NCI-H748 (cell line): ENCODE measurements at regions not wholly inside any gene's neighbourhood (a gene's known extent, or its start where the extent isn't known, plus 50 kb on each side); places are given as distances from the start of the nearest gene placed in this dataset.
A peak's percentile ranks its signal among the peaks of the same experiment; 100 is the strongest.

Experiments
- DNase-seq: peaks from one replicate; lab custom pipeline; 2025; ENCODE audit not compliant: unreplicated experiment; lab: John Stamatoyannopoulos, UW

- no peak for DNase-seq
These were observed 1793.8 kb upstream of the WWC1 start for GRCh38 chr5:166497496-166498104.

GRCh38 chr5:166499447-166500240 lies 1791.8 kb upstream of the WWC1 start:
- DNase-seq, result no peak

DNA sequence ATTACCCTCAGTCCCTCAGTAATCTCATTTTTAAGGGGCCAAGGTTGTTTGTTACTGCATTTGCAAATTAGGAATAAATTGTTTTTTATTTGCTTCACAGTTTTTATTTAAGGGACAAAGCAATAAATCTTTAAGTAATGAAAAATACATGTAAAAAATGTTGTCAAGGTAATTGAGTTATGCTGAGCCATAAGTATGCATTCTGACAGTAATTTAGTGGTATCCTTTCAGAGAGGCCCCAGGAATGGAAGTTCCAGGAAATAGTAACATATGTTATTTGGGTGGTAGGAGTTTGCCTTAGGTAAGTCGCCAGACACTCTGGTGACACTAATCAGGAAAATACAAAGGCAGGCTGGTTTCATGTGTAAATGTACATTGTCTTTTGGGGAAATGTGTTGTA lies 1787.9 kb upstream of the WWC1 start:
- DNase-seq, result no peak

GRCh38 chr5:166505067-166505466 lies 1786.4 kb upstream of the WWC1 start:
- DNase-seq, result peak; percentile 1

GRCh38 chr5:166505544-166505943 lies 1785.9 kb upstream of the WWC1 start:
- peak; percentile 24 for DNase-seq

- DNase-seq, result no peak
These were observed 1783.5 kb upstream of the WWC1 start for GRCh38 chr5:166507810-166508425.

DNA sequence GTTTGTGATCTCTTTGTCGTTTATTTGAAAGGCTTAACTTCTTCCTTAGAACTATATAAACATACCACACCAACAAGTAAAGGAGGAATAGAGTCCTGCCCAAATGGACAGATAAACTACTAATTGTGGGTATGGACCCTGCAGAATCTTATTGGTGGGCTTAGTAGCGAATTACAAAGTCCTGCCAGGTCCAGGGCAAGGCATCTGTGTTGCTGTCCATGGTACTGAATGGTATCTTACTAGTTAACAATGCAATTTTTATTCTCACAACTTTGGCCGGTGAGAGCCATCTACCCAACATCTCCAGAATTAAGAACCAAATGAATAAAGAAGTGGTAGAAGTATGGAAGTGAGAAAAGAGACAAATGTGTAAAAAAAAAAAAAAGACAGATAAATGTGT lies 1782.4 kb upstream of the WWC1 start:
- DNase-seq, result no peak

DNA sequence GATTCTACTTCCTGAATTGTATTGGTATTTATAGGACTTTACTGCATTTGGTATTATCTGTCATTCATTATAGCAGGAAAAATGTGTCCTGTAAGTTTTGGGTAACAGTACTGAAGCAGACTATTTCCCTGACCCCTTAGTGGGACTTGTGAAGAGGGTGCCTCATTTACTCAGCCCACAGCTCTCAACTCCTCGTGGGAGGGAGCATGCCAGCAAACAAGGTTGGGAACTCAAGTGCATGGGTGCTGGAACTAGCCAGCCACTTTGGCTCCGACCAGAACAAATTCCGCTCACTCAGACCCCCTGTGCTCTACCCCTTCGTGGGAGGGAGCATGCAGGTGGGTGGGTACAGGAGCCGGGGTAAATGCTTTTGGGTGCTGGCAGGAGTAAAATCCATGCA lies 1773.5 kb upstream of the WWC1 start:
- DNase-seq, result no peak

DNA sequence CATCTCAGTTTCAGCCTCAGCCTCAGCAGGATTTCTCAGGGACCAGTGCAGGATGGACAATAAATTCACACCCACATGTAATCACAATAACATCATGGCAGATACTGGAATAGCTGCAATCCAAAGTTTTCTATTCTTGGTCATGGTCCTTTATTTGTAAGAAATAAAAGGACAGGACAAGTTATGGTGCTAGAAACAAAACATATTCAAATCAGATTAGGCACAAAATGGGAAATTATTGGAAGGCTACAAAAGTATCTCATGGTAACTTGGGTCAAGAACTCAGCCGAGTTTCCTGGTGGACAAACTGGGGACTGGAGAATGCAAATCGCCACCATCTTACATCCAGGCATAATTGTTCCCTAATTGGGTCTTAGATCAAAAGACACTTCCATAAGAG lies 1768.2 kb upstream of the WWC1 start:
- no peak for DNase-seq

- no peak for DNase-seq
These were observed 1762.2 kb upstream of the WWC1 start for GRCh38 chr5:166529200-166529599.

DNA sequence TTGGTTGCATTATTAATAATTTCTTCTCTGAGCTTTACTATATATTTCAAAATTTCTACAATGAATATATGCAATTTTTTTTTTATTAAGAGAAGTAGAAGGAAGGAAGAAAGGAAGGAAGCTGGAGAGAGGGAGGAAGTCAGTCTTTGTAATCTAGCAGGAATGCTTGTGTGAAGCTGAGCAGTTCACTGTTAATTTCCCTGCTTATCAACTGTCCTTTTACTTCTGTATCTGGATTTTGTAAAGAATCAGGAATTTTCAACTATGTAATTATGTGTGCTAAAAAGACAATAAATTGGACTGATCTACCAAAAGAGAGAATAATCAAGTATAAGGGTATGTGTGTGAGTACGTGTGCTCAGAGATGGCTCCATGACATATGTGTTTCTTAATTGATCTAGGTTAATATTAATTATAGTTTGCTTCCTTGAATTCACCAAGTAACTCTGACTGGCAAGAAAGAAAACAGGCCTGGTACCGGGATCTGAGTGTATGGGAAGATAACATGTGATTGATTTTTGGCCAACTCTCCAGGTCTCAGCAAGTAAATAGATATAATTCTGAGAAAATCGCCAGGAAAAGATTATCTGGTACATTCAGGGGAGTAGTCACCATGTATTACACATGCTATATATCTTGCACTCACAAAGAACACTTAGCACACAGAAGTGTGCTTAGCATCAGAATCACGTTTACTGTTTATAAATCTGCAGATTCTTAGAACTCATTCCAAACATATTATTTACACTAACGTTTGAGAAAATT lies 1758.8 kb upstream of the WWC1 start:
- no peak for DNase-seq

DNA sequence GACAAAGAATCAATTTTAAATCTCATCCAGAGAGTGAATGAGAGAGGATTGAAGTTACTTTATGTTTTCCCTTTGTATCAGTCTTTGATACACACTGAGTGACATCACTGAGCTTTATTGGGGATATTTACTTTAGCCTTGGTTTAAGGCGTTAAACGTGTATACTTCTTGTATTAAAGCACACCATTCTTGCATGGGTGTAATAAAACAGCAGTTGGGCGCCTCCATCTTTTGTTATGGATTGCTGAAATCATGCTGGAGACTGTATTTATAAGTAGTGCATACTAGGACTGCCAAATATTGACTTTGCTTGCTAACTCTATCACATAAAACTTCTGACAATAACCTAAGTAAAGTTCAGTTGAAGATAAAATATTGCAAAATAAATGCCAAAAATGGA lies 1755.8 kb upstream of the WWC1 start:
- no peak for DNase-seq

DNA sequence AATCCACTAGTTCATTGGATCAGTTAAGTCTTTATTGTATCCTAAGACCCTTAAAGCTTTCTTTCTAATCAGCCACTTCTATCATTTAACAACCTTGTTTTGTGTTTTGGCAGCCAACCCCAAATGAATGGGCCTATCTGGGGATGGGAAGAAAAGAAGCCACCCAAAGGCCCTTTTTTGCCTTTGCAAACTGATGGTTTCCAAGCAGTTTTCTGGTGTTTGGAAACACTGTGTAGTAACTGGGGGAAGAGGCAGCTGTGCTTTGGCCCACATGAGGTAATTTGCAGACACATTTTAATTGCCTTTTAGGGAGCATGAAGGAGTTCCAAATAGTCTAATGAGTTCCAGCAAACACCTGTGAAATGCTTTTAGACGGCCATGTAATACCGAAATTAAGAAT lies 1751.3 kb upstream of the WWC1 start:
- no peak for DNase-seq

- no peak for DNase-seq
These were observed 1740.1 kb upstream of the WWC1 start for GRCh38 chr5:166551384-166551783.

- no peak for DNase-seq
These were observed 1737.7 kb upstream of the WWC1 start for GRCh38 chr5:166553778-166554177.

DNA sequence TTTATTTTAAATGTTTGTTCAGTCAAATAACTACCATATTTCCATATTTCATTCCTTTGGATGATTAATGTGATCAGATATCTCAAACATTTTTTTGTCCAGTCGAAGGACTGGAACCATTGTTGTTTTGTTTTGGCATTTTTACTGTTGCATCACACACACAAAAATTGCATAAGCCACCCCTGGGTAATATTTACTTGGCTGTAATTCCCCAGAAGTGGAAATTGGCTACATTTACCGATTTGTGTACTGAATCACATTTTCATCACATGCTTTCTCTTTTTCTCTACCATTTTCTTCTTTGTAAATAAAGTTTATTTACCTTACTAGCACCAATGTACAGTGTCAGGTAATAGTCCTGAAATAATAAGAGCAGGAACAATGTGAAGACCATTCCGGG lies 1729.7 kb upstream of the WWC1 start:
- DNase-seq, result no peak

DNA sequence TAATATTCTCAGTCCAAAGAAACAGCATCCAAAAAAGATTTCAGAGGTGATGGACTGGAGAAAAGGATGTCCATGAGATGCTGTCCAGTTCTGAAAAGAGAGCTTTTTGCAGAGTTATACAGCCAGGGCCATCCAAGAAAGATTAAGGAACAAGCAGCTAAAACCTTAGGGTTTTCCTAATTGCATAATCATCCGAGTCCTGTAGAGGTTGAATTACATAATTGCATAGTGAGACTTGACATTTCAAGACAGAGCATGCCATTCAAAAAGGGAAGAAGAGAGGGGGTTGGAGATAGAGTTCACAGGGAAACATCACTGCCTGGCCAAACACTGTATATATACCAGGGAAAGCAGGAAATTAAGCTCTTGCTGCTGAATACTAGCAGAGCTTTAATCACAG lies 1729.2 kb upstream of the WWC1 start:
- DNase-seq, result no peak

DNA sequence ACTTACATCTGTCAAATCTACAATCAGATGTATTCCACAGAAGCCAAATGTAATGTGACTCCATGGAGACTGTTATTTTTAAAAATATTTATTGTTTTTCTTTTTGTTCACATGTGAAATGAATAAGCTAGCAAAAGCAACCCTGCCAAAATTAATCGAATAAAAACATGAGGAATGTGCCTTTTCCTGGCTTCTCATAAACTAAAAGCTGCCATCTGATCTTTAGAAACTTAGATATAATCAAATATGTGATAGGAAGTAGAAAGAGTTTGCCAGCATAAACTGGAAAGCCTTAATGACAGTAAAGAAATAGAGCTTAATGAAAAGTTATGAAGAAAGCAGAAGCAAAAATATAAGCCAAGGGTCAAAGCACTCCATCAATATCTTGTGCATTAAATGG lies 1724.7 kb upstream of the WWC1 start:
- DNase-seq, result no peak

DNA sequence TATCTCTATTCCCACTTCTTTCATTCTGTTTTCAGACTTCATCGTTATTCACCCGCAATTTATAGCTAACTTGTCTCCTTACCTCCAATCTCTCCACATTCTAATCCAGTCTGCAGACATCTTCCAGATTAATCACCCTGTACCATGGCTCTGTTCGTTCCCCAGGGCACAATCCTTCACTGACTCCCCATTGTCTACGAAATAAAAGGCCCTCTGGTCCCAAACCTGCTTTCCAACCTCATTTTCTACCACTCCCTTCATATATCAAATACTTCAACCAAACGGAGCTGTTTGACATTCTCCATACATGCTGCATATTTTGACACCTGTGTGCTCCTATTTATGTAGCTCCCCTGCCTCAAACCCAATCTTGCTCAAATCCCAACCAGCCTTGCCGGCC lies 1720.6 kb upstream of the WWC1 start:
- DNase-seq, result no peak

- no peak for DNase-seq
These were observed 1719.8 kb upstream of the WWC1 start for GRCh38 chr5:166571668-166572067.

GRCh38 chr5:166576323-166576722 lies 1715.1 kb upstream of the WWC1 start:
- no peak for DNase-seq

GRCh38 chr5:166581826-166582225 lies 1709.6 kb upstream of the WWC1 start:
- no peak for DNase-seq
